ENCODE measurements at regions not wholly inside any gene's neighbourhood (a gene's known extent, or its start where the extent isn't known, plus 50 kb on each side); places are given as distances from the start of the nearest gene placed in this dataset.

GRCh38 chr9:90142580-90142979 is 500.0 kb downstream of the DIRAS2 start:
- no peaks in the 10 kb centered on the region for H3F3A ChIP-seq (replicated peaks; ENCODE audit: low read depth)
- no peaks in the 10 kb centered on the region for H4K20me1 ChIP-seq (replicated peaks; ENCODE audit: insufficient read depth)
- no peaks in the 10 kb centered on the region; the same call in 2 of the 3 replicates for H3K36me3 Mint-ChIP-seq (ENCODE audit: low read depth)
- H3K27ac ChIP-seq (ENCODE audit: low read depth) = no peak overlapping the region
- no peaks in the 10 kb centered on the region for H3K79me2 ChIP-seq (replicated peaks; ENCODE audit: insufficient read depth)
- H3K4me2 ChIP-seq = no peak overlapping the region
- H3K27me3 Mint-ChIP-seq (ENCODE audit: insufficient read depth, low read depth, poor library complexity) = no peaks in the 10 kb centered on the region
- H3K4me1 ChIP-seq (ENCODE audit: insufficient read depth) = no peaks in the 10 kb centered on the region
- ATAC-seq (no peak; the same call in 2 of the 3 replicates), DNase-seq (ENCODE audit: low spot score) (peak; percentile 88)
- H3K27me3 ChIP-seq (ENCODE audit: insufficient read depth) = no peaks in the 10 kb centered on the region
- no peaks in the 10 kb centered on the region for H3K9me2 ChIP-seq (ENCODE audit: insufficient read depth)
- peaks cover 16% of the 10 kb centered on the region for H3K4me1 Mint-ChIP-seq
- 0 out of 2 replicates have a peak, but pooled peaks cover 2% of the 10 kb centered on the region for H3K36me3 ChIP-seq (ENCODE audit: insufficient read depth)
- H2AFZ ChIP-seq = no peak overlapping the region
- H3K27ac Mint-ChIP-seq = no peak overlapping the region
- no peak overlapping the region for H3K4me3 Mint-ChIP-seq
- TF ChIP-seq POLR2AphosphoS5 (IDR thresholded peaks at IDR 0.05; ENCODE audit: low read depth) (no peak), ZNF114 (CRISPR knock-in tag; IDR thresholded peaks at IDR 0.05) (no peak), REST (IDR thresholded peaks at IDR 0.05; ENCODE audit: unreplicated experiment) (no peak), ZNF462 (CRISPR knock-in tag; IDR thresholded peaks at IDR 0.05) (no peak), ZNF331 (CRISPR knock-in tag; IDR thresholded peaks at IDR 0.05; ENCODE audit: low read depth) (no peak), JUNB (IDR thresholded peaks at IDR 0.05; ENCODE audit: unreplicated experiment) (no peak), CTCF (conservative IDR thresholded peaks at IDR 0.05; ENCODE audit: low read depth in 2 of 2) (peak; percentile 59 to 82), ETS1 (IDR thresholded peaks at IDR 0.05) (no peak)
- H3K4me3 ChIP-seq = no peak overlapping the region
- H3K9me3 Mint-ChIP-seq = peaks cover 12% of the 10 kb centered on the region

Measured in GM23338 (cell line).